ENCODE measurements at regions not wholly inside any gene's neighbourhood (a gene's known extent, or its start where the extent isn't known, plus 50 kb on each side); places are given as distances from the start of the nearest gene placed in this dataset.
"Not testable (repeated sequence)": the region's sequence is repeated elsewhere in the genome, so short reads cannot be mapped to it uniquely, and the experiment has no call there.

- DNase-seq (ENCODE audit: low read depth in 2 of 2): no peak
- H3K4me3 ChIP-seq (replicated peaks in 1 of 2; ENCODE audit: low read depth in 2 of 2, low read length in 2 of 2): no peak overlapping the region
- TF ChIP-seq, protein P1, sequence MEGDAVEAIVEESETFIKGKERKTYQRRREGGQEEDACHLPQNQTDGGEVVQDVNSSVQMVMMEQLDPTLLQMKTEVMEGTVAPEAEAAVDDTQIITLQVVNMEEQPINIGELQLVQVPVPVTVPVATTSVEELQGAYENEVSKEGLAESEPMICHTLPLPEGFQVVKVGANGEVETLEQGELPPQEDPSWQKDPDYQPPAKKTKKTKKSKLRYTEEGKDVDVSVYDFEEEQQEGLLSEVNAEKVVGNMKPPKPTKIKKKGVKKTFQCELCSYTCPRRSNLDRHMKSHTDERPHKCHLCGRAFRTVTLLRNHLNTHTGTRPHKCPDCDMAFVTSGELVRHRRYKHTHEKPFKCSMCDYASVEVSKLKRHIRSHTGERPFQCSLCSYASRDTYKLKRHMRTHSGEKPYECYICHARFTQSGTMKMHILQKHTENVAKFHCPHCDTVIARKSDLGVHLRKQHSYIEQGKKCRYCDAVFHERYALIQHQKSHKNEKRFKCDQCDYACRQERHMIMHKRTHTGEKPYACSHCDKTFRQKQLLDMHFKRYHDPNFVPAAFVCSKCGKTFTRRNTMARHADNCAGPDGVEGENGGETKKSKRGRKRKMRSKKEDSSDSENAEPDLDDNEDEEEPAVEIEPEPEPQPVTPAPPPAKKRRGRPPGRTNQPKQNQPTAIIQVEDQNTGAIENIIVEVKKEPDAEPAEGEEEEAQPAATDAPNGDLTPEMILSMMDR (IDR thresholded peaks at IDR 0.05; ENCODE audit: low read depth, low read length): no peak
Observed at GRCh38 chr10:9045311-9045710, 990.8 kb downstream of the GATA3 start.

- no peak for DNase-seq (ENCODE audit: low read depth in 2 of 2)
- TF ChIP-seq, protein P1 (IDR thresholded peaks at IDR 0.05; ENCODE audit: low read depth, low read length): no peak
- H3K4me3 ChIP-seq (replicated peaks in 1 of 2; ENCODE audit: low read depth in 2 of 2, low read length in 2 of 2): no peak overlapping the region
Observed at GRCh38 chr10:9051328-9051974, 997.0 kb downstream of the GATA3 start.

DNA sequence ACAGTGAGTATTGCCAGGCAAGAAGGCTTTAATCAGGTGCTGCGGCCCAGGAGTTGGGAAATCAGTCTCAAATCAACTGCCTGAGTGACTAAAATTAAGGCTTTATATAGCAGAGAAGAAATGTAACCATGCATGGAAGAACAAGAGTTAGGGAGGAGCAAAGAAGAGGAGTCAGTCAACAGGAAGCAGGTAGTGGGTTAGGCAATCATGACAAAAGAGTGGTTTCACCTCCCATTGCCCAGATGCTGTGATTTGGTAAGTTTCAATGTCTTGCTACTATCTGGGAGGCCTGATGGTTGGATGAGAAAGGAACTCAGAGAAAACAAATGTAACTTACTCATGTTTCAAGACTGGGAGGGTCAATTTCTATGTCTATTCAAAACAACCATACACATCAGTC is 998.3 kb downstream of the GATA3 start:
- no peak overlapping the region for H3K4me3 ChIP-seq (replicated peaks in 1 of 2; ENCODE audit: low read depth in 2 of 2, low read length in 2 of 2)
- no peak for DNase-seq (ENCODE audit: low read depth in 2 of 2)
- TF ChIP-seq, protein P1 (IDR thresholded peaks at IDR 0.05; ENCODE audit: low read depth, low read length): no peak

GRCh38 chr10:9056521-9056920 is 1002.0 kb downstream of the GATA3 start:
- TF ChIP-seq, protein P1 (IDR thresholded peaks at IDR 0.05; ENCODE audit: low read depth, low read length): no peak
- no peak overlapping the region for H3K4me3 ChIP-seq (replicated peaks in 1 of 2; ENCODE audit: low read depth in 2 of 2, low read length in 2 of 2)
- DNase-seq (ENCODE audit: low read depth in 2 of 2): no peak

GRCh38 chr10:9057293-9057692 is 1002.8 kb downstream of the GATA3 start:
- not testable (repeated sequence) for DNase-seq (ENCODE audit: low read depth in 2 of 2)

GRCh38 chr10:9060314-9060713 is 1005.8 kb downstream of the GATA3 start:
- H3K4me3 ChIP-seq (replicated peaks in 1 of 2; ENCODE audit: low read depth in 2 of 2, low read length in 2 of 2): no peak overlapping the region
- DNase-seq (ENCODE audit: low read depth in 2 of 2): no peak

More at GRCh38 chr10:9057293-9057692, 1002.8 kb downstream of the GATA3 start:
- not testable (repeated sequence) for H3K4me3 ChIP-seq (replicated peaks in 1 of 2; ENCODE audit: low read depth in 2 of 2, low read length in 2 of 2)

DNA sequence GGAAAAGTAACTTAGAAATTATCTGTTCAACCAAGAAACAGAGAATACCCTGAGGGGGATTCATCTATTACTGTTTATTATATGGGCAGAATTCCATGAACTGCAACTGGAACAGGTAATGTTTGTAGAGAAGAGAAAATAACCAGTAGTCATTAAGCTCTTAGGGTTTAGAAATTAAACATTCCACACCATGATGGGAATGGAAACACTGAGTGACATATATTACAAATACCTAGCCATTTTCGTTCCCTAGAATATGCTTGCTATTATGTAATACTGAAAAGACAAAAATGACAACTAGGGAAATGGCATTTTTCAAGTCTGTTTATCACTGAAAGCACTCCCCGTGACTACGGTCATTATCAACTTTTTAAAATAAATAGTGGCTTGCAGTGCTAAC is 1007.4 kb downstream of the GATA3 start:
- H3K4me3 ChIP-seq (replicated peaks in 1 of 2; ENCODE audit: low read depth in 2 of 2, low read length in 2 of 2): no peak overlapping the region
- DNase-seq (ENCODE audit: low read depth in 2 of 2): no peak
- TF ChIP-seq, protein P1 (IDR thresholded peaks at IDR 0.05; ENCODE audit: low read depth, low read length): no peak

More at GRCh38 chr10:9060314-9060713, 1005.8 kb downstream of the GATA3 start:
- TF ChIP-seq, protein P1 (IDR thresholded peaks at IDR 0.05; ENCODE audit: low read depth, low read length): no peak
